ENCODE measurements at regions not wholly inside any gene's neighbourhood (a gene's known extent, or its start where the extent isn't known, plus 50 kb on each side); places are given as distances from the start of the nearest gene placed in this dataset.

GRCh38 chr4:38606587-38606905, 57.5 kb upstream of the KLF3 start:
- no peak for DNase-seq

DNA sequence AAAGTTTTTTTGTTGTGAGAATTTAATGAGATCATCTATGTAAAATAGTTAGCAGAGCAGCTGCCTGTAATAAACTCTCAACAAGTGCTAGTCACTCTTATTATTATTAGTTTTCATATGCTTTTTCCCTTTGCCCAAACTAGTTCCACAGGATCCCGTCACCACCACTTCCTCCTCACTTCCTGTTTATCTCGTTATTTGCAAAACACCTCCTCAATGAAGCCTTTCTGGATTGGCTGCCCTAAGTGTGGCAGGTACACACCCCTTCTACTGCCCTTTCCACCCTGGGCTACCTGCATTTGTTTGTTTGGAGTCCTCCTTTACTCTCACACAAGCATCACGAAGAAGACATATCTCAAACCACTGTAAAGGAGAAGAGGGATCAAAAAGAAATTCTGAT, 54.4 kb upstream of the KLF3 start:
- DNase-seq, result no peak

DNA sequence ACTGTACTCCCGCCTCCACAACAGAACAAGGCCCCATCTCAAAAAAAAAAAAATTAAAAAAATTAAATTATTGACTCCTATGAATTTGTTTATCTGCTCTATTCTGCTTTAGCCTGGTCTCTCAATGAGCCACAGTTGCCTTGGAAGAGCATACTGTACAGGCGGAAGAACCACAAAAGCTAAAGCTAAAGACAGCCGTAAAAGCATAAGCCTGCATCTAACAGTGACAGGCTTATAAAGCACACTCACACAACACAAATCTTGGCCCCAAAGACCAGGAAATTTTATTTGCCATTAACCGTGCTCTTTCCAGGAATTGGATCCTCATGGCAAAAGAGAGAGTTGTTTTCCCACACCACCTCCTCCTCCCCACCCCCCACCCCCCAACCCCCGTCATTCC, 53.5 kb upstream of the KLF3 start:
- no peak for DNase-seq

DNA sequence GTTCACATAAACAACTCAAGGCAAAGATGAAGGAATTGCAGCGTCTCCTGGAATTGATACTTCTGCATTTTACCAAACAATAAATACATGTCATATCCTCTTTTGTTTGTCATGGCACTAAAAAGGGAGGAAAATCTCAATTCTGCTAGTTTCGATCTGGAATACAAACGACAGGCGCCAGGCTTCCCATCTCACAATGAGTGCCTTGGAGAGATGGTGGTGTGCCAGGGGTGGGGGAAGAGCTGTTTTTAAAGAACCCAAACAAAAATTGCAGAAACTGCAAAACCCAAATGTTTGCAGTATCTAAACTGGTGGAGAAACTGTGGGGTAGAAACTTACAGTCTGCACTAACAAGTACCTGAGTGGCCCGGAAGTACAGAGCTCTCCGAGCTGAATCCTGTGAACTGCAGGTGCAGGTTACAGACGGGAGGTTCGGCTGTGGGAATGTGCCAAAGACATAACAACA, 53.0 kb upstream of the KLF3 start:
- no peak for DNase-seq

DNA sequence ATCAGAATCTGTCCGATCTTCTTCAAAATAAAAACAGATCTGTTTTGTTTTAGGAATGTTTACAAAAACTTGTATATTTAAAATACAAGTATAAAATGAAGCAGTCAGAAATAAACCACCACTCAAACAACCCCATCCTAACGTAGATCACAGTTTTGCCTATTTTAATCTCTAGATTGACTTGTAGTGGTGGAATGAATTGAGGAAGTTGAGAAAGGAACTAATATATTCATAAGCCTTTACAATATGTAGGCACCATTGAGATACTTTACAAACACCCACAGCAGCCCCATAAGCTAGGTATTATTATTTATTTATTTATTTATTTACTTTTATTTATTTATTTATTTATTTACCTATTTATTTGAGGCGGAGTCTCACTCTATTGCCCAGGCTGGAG, 52.3 kb upstream of the KLF3 start:
- no peak for DNase-seq

- DNase-seq, result no peak
Measured at GRCh38 chr4:38612646-38613414, 51.2 kb upstream of the KLF3 start.
